Inferior parietal cortex (tissue), 1 donor: ENCODE measurements at regions not wholly inside any gene's neighbourhood (a gene's known extent, or its start where the extent isn't known, plus 50 kb on each side); places are given as distances from the start of the nearest gene placed in this dataset.
"Not testable (repeated sequence)": the region's sequence is repeated elsewhere in the genome, so short reads cannot be mapped to it uniquely, and the experiment has no call there.

ENCODE experiments used
- DNase-seq: peaks from one replicate; pipeline ENCODE4 v3.0.0-alpha.2; 2016; ENCODE audit errors: extremely low spot score

DNA sequence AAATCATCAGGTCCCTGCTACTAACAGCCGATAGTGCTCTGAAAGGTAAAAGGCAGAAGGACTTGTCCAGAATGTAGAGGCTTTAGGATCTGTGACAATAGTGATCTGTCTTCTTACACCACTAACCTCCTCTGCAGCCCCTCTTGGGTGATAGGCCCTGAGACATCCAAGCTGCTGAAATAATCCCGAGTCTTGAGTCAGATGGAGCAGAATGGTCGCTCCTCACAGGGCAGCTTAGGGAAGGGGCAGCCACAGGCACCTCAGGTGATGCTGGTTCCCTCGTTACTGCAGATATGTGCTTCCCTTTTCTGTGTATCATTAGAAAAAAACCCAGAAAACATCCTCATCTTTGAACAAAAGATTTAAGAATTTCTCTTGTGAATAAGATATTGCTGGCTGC, 157.1 kb upstream of the DLX2 start:
- DNase-seq = no peak

GRCh38 chr2:172260336-172260735, 157.6 kb upstream of the DLX2 start:
- DNase-seq = no peak

- no peak for DNase-seq
These were observed 158.6 kb upstream of the DLX2 start for GRCh38 chr2:172261292-172261691.

GRCh38 chr2:172262486-172262885, 159.8 kb upstream of the DLX2 start:
- DNase-seq = no peak

DNA sequence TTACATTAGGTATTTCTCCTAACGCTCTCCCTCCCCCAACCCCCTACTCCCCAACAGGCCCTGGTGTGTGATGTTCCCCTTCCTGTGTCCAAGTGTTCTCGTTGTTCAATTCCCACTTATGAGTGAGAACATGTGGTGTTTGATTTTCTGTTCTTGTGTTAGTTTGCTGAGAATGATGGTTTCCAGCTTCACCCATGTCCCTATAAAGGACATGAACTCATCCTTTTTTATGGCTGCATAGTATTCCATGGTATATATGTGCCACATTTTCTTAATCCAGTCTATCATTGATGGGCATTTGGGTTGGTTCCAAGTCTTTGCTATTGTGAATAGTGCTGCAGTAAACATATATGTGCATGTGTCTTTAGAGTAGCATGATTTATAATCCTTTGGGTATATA, 162.1 kb upstream of the DLX2 start:
- DNase-seq = not testable (repeated sequence)

DNA sequence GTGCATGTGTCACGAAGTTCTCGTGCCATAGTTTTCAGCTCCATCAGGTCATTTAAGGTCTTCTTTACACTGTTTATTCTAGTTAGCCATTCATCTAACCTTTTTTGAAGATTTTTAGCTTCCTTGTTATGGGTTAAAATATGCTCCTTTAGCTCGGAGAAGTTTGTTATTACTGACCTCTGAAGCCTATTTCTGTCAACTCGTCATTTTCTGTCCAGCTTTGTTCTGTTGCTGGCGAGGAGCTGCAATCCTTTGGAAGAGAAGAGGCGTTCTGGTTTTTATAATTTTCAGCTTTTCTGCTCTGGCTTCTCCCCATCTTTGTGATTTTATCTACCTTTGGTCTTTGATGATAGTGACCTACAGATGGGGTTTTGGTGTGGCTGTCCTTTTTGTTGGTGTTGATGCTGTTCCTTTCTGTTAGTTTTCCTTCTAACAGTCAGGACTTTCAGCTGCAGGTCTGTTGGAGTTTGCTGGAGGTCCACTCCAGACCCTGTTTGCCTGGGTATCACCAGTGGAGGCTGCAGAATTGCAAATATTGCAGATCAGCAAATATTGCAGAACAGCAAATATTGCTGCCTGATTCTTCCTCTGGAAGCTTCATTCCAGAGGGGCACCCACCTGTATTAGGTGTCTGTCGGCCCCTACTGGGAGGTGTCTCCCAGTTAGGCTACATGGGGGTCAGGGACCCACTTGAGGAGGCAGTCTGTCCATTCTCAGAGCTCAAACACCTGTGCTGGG, 157.7 kb upstream of the ITGA6 start:
- not testable (repeated sequence) for DNase-seq

GRCh38 chr2:172270278-172271079, 156.9 kb upstream of the ITGA6 start:
- no peak for DNase-seq

DNA sequence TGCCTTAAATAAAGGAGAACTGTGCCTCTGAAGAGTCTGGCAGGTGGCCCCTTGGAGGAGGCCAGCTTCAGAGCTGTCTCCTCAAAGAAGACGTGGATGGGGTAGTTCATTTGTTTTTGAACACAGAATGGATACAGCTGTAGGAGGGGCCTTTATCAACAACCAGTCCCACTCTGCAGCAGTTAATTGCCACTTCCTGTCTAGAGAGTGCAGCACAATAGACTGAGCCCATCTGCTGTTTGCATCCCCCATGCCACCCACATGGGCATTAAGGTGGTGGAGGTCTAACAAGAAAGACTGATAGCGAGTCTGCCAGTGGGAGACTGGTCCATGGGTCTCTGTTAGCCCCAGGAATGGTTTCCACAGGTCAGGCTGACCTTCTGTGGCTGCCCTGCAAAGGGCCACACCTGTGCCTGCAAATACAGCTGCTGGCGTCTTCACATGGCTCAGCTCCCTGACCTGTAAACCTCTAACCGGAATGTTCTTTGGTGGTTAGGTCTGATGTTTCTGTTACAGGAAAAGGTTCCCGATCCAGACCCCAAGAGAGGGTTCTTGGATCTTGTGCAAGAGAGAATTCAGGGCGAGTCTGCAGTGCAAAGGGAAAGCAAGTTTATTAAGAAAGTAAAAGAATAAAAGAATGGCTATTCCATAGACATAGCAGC, 153.3 kb upstream of the ITGA6 start:
- DNase-seq = no peak

DNA sequence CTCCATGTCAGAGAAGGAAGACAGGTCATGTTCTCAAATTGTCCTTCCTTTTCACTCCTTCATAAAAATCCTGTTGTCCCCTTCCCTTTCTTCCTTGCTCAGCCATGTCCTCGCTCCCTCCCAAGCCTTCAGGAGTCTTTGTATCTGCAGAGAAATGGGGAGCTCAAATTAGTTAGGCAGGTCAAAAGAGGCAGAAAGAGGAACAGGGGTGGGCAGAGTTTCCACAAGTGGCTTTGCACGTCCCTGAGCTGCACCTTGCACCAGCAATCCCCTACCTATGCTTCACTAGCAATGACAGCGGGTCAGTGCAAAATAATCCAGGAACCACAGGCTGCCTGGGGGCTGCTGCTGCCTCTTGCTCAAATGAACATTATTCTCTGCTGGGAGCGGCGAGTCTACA, 152.1 kb upstream of the ITGA6 start:
- DNase-seq = no peak

- DNase-seq = no peak
These were observed 150.4 kb upstream of the ITGA6 start for GRCh38 chr2:172276961-172277360.

DNA sequence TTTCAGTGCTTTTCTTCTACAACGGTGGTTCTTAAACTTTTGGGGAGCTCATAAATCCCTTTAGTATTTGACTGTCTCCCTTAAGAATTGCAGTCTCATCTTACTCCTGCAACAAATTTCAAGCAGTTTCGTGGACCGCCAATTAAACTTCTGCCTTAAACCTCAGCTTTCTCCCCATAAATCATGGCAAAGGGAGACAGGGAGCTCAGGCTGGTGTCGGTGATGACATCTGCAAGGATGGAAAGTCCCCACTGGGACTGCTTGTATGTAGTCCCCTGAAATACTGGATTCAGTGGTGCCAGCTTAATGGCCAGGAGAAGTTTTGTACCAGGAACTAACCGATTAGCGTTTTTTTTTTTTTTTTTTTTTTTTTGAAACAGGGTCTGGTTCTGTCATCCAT, 148.7 kb upstream of the ITGA6 start:
- no peak for DNase-seq

- DNase-seq = no peak
These were observed 148.2 kb upstream of the ITGA6 start for GRCh38 chr2:172279214-172279613.

- DNase-seq = no peak
These were observed 147.6 kb upstream of the ITGA6 start for GRCh38 chr2:172279813-172280212.

DNA sequence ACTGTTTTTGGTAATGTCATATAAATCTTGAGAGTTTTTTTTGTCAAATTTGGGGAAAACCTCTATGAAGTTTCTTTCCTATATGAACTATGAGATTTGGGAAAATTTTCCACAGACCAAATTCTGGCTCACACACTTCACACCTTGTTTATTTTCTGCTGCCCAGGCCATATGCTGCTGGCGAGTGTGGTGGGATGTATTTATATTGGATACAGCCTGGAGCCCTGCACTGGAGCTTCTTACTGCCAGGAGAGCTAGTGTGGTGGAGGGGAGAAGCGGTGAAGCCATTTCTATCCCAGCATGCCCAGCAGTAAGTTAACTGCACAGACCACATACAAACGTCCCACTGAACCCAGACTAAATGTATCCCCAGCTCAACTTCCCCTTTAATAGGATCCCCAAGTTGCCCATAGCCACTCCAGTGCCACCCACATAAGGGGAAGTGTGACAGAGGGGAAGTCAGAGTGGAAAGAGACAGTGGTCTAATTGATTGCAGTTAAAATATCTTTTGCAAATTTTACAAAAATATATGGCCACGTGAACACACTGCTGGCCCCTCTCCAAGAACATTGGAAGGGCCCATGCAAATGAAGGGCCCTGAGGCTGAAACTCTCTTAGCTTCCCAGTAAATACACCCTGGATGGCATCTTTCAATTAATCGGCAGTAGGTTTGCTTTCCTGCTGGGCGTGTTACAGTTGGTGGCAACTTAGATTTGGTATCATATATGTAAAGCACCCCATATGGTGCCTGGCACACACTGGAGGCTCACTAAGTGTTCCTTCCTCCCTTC, 146.6 kb upstream of the ITGA6 start:
- no peak for DNase-seq

DNA sequence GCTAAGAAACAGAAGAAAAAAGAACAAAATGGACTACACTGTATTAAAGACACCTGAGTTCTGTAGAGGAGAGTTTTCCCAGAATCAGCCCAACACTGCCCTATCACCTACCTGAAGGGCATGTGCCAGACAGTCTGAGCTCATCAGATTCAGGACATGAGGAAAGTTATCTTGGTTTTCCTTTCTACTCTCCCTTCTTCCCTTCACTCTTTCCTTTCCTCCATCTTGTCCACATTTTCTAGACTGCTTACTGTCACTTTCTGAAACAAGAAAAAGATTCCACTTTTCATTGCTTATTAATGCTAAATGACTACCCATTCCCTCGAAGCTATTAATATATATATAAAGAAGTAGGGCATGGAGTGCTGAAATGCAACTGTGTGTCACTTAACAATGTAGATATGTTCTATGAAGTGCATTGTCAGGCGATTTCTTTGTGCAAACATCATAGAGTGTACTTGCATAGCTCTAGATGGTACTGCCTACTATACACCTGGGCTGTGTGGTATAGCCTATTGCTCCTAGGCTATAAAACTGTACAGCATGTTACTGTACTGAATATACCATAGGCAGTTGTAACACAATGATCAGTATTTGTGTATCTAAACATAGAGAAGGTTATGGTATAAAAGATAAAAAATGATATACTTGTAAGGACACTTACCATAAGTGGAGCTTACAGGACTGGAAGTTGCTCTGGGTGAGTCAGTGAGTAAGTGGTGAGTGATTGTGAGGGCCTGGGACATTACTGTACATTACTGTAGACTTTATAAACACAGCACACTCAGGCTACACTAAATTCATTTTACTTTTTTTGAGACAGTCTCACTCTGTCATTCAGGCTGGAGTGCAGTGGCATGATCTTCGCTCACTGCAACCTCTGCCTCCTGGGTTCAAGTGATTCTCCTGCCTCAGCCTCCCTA, 145.5 kb upstream of the ITGA6 start:
- no peak for DNase-seq

GRCh38 chr2:172282944-172283343, 144.4 kb upstream of the ITGA6 start:
- no peak for DNase-seq

- DNase-seq = no peak
These were observed 143.9 kb upstream of the ITGA6 start for GRCh38 chr2:172283476-172283875.

GRCh38 chr2:172284209-172284608, 143.2 kb upstream of the ITGA6 start:
- no peak for DNase-seq

GRCh38 chr2:172285010-172285621, 142.3 kb upstream of the ITGA6 start:
- DNase-seq = no peak

- no peak for DNase-seq
These were observed 141.6 kb upstream of the ITGA6 start for GRCh38 chr2:172285760-172286159.
